ENCODE measurements at regions not wholly inside any gene's neighbourhood (a gene's known extent, or its start where the extent isn't known, plus 50 kb on each side); places are given as distances from the start of the nearest gene placed in this dataset.

DNA sequence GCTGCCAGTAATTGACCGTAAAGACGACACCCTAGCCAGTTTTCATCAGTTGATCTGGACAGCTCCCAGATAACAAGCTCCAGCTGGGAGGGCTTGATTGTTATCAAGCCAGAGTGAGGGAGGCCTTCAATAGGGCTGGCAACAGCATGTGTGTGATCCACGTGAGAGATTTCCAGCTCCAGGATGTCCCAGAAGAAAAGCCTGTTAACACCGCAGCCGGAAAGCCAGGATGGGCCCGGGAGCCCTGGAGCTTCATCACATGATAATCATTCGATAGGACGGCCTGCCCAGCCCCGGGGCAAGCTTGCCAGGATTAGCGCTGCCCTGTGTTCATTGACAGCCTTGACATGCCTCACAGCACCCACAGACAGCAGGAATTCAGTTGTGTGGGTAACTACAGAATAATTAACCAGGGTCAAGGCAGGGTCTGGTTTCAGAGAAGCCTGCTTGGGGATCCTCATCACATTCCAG lies 182.5 kb downstream of the C1D start:
- Mint-ChIP-seq H3K27me3 (ENCODE audit: low read depth in 2 of 2) (peaks cover 8 to 30% of the 10 kb centered on the region in 2 donors), H3K27ac (no peak overlapping the region), H3K9me3 (no peaks in the 10 kb centered on the region), H3K36me3 (no peaks in the 10 kb centered on the region), H3K4me1 (no peaks in the 10 kb centered on the region), H3K4me3 (no peak overlapping the region)
- no peaks in the 10 kb centered on the region for H3K36me3 ChIP-seq (ENCODE audit: control insufficient read depth, insufficient read depth, low read length)
- no peak overlapping the region for H3K4me3 ChIP-seq (ENCODE audit: low read length)
- intact Hi-C loops (cut with micrococcal nuclease): no loop called here
- 89% methylated on average over 10 of the region's 10 CpGs for WGBS (ENCODE audit: insufficient coverage)
- TF ChIP-seq, protein P1, sequence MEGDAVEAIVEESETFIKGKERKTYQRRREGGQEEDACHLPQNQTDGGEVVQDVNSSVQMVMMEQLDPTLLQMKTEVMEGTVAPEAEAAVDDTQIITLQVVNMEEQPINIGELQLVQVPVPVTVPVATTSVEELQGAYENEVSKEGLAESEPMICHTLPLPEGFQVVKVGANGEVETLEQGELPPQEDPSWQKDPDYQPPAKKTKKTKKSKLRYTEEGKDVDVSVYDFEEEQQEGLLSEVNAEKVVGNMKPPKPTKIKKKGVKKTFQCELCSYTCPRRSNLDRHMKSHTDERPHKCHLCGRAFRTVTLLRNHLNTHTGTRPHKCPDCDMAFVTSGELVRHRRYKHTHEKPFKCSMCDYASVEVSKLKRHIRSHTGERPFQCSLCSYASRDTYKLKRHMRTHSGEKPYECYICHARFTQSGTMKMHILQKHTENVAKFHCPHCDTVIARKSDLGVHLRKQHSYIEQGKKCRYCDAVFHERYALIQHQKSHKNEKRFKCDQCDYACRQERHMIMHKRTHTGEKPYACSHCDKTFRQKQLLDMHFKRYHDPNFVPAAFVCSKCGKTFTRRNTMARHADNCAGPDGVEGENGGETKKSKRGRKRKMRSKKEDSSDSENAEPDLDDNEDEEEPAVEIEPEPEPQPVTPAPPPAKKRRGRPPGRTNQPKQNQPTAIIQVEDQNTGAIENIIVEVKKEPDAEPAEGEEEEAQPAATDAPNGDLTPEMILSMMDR (IDR thresholded peaks at IDR 0.05): no peak
- no peaks in the 10 kb centered on the region for H3K4me1 ChIP-seq (ENCODE audit: control insufficient read depth, insufficient read depth, low read length)
- DNase-seq (no peak), ATAC-seq (no peak)
- no peak overlapping the region for H3K27ac ChIP-seq (ENCODE audit: low read length)
- no peaks in the 10 kb centered on the region for H3K9me3 ChIP-seq (ENCODE audit: control insufficient read depth, insufficient read depth, low read length)
- H3K27me3 ChIP-seq (ENCODE audit: control insufficient read depth, insufficient read depth, low read length): no peaks in the 10 kb centered on the region

- WGBS (ENCODE audit: insufficient coverage): 79% methylated on average over 4 of the region's 4 CpGs
- no peak overlapping the region for H3K4me3 Mint-ChIP-seq
Measured at GRCh38 chr2:67881816-67882215, 181.0 kb downstream of the C1D start.

DNA sequence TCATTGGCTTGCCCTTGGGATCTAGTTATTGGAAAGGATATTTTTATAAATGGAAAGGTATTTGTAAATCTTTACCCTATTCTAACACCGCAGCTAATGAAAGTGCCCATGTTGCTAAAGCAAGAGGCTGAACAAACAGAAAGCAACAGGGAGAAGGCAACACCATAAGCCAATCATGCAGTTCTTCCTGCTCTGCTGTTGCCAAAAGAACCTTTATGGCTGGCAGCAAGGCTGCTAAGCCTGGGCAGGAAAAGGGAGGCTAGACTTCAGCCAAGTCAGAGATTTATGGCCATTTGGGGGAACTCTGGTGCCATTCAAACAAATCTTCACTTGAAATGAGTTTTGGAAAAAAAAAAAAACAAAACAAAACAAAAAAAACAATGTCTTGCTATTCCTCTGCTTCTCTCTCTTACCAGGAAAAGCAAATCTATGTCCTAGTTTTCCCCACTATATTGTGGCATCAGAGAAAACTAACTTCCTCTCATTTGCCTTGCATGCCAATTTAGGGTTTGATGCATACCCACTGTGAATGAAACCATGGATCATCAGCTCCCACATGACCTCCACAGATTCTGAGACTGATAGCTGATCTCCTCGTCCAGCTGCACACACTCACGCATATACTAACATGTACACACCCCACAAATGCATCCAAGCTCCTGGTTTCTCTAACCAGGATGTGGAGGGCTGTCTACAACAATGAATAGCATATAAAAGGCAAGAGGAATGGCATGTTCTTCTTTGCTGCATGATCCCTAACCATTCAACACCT lies 179.3 kb downstream of the C1D start:
- intact Hi-C loops (cut with micrococcal nuclease): no loop called here
- DNase-seq (no peak), ATAC-seq (no peak)
- Histone ChIP-seq H3K27ac (ENCODE audit: low read length) (no peak overlapping the region), H3K27me3 (ENCODE audit: control insufficient read depth, insufficient read depth, low read length) (no peaks in the 10 kb centered on the region), H3K36me3 (ENCODE audit: control insufficient read depth, insufficient read depth, low read length) (no peaks in the 10 kb centered on the region), H3K9me3 (ENCODE audit: control insufficient read depth, insufficient read depth, low read length) (no peaks in the 10 kb centered on the region), H3K4me3 (ENCODE audit: low read length) (no peak overlapping the region), H3K4me1 (ENCODE audit: control insufficient read depth, insufficient read depth, low read length) (no peaks in the 10 kb centered on the region)
- 55% methylated on average over 2 of the region's 3 CpGs for WGBS (ENCODE audit: insufficient coverage)
- Mint-ChIP-seq H3K27ac (no peak overlapping the region), H3K4me3 (no peak overlapping the region), H3K36me3 (no peaks in the 10 kb centered on the region), H3K27me3 (ENCODE audit: low read depth in 2 of 2) (peaks cover 3 to 19% of the 10 kb centered on the region in 2 donors), H3K4me1 (no peaks in the 10 kb centered on the region), H3K9me3 (no peaks in the 10 kb centered on the region)
- TF ChIP-seq, protein P1 (IDR thresholded peaks at IDR 0.05): no peak

More at GRCh38 chr2:67881816-67882215, 181.0 kb downstream of the C1D start:
- Histone ChIP-seq H3K27ac (ENCODE audit: low read length) (no peak overlapping the region), H3K4me3 (ENCODE audit: low read length) (no peak overlapping the region), H3K27me3 (ENCODE audit: control insufficient read depth, insufficient read depth, low read length) (no peaks in the 10 kb centered on the region), H3K4me1 (ENCODE audit: control insufficient read depth, insufficient read depth, low read length) (no peaks in the 10 kb centered on the region), H3K9me3 (ENCODE audit: control insufficient read depth, insufficient read depth, low read length) (no peaks in the 10 kb centered on the region), H3K36me3 (ENCODE audit: control insufficient read depth, insufficient read depth, low read length) (no peaks in the 10 kb centered on the region)
- Mint-ChIP-seq H3K9me3 (no peaks in the 10 kb centered on the region), H3K27ac (no peak overlapping the region), H3K4me1 (no peaks in the 10 kb centered on the region), H3K36me3 (no peaks in the 10 kb centered on the region), H3K27me3 (ENCODE audit: low read depth in 2 of 2) (peaks cover 5 to 21% of the 10 kb centered on the region in 2 donors)
- TF ChIP-seq, protein P1 (IDR thresholded peaks at IDR 0.05): no peak
- intact Hi-C loops (cut with micrococcal nuclease): no loop called here
- no peak for DNase-seq
- ATAC-seq: no peak

Measured in natural killer cell (primary cell).